Body of pancreas (tissue), 4 donors: ENCODE measurements at regions not wholly inside any gene's neighbourhood (a gene's known extent, or its start where the extent isn't known, plus 50 kb on each side); places are given as distances from the start of the nearest gene placed in this dataset.

Experiments
- ATAC-seq: fragments of 150-250 bp; one replicate; pipeline ENCODE4 v1.9.1; 2016
- DNase-seq, 4 donors: peaks; one replicate each; pipeline ENCODE4 v3.0.0-alpha.2; 2019
- H3K27ac ChIP-seq, 4 donors: fragments of 200-600 bp; sonication (generic); 1 replicate in 3 of 4; 2 replicates in 1 of 4; pipeline versions ENCODE4 v1.5.1 to v1.6.1; 2016 to 2019; ENCODE audit warnings: mild to moderate bottlenecking in 1 of 4, mixed read lengths in 1 of 4, moderate library complexity in 1 of 4
- H3K27me3 ChIP-seq, 2 donors: fragments of 200-600 bp; sonication (generic); one replicate each; pipeline ENCODE4 v1.6.0; 2016; ENCODE audit warnings: mild to moderate bottlenecking in 1 of 2
- H3K36me3 ChIP-seq, 2 donors: fragments of 200-600 bp; sonication (generic); replicated peaks in 1 of 2; 2 replicates each; pipeline ENCODE4 v1.5.1; 2016; ENCODE audit warnings: low read depth in 2 of 2; ENCODE audit not compliant: insufficient read depth in 1 of 2
- H3K4me1 ChIP-seq: fragments of 200-600 bp; sonication (generic); one replicate; pipeline ENCODE4 v1.6.0; 2016
- H3K4me3 ChIP-seq, 2 donors: fragments of 200-600 bp; sonication (generic); 1 replicate in 1 of 2; 2 replicates in 1 of 2; pipeline ENCODE4 v1.5.1; 2016 to 2019
- H3K9me3 ChIP-seq, 3 donors: fragments of 200-600 bp; sonication (generic); 1 replicate in 2 of 3; 2 replicates in 1 of 3; pipeline ENCODE4 v1.5.1; 2016
- POLR2A ChIP-seq, 3 donors: fragments of 450-650 bp; IDR thresholded peaks; one replicate each; pipeline ENCODE4 v1.6.1; 2016; ENCODE audit warnings: antibody characterized with exemption in 3 of 3, mild to moderate bottlenecking in 2 of 3
- WGBS, 2 donors: methylation state at CpG; one replicate each; pipeline ENCODE4 v1.1.5; 2017; 5-methylcytosine and 5-hydroxymethylcytosine counted together
- intact Hi-C: fragments of 100-400 bp; cut with DNase I; formaldehyde crosslinking; loops from one replicate; pipeline ENCODE4 v1.15.1; 2023
- TF ChIP-seq, protein P1 (sequence below), 7 experiments: fragments of 450-650 bp in 4 of 7; fragments of 200-600 bp in 3 of 7; sonication (generic) in 3 of 7; IDR thresholded peaks; one replicate each; pipeline ENCODE4 v1.5.1; 2016 to 2019; ENCODE audit warnings: antibody characterized with exemption in 7 of 7

DNA sequence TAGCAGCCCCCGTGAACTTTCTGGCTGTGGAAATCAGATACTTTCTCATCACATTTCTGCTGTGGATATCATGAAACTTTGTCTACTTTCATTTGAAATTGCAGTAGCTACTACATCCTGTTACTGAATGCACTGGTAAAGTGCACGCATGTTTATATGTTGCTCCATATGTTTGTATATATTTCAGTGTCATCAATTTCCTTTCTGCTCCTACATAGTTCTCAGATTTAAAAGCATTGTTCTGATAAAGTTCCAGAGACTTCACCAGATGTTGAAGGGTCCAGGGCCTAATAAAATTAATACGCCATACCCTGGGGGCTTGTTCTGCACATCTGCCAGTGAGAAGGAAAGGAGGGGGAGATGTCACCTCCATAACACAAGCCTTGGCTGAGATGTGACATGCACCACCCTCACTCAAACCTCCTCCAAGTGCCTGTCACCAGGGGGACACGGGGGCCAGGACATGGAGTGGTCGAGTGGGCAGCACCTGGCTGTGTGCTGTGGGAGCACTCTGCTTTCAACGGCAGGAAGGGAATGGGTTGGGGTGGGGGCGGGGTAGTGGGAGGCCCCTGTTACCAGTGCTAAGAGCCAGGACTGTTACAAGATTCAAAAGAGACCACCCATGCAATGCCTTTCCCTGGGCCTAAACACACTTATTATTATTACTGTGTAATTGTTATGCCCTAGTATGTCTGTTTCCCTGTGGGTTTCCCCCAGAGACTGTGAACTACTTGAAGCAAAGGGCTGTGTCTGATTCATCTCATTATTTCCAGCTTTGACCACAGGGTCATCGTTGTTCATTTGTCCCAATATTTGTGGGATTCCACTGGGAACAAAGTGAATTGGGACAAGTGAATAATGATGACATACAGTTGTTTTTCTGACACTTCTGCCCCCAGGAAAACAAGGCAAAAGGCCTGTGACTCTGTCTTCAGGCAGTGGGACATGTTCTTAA, 193.4 kb downstream of the FOXL1 start:
- Histone ChIP-seq H3K4me3 (no peak overlapping the region), H3K4me1 (no peaks in the 10 kb centered on the region), H3K27me3 (peaks cover 0 to 6% of the 10 kb centered on the region in 2 donors), H3K9me3 (no peaks in the 10 kb centered on the region), H3K27ac (no peak overlapping the region), H3K36me3 (no peaks in the 10 kb centered on the region)
- intact Hi-C loops = no loop called here
- 58 to 63% methylated on average over 8 of the region's 8 CpGs for WGBS, 2 donors
- DNase-seq = no peak
- ATAC-seq = no peak
- TF ChIP-seq, protein P1, sequence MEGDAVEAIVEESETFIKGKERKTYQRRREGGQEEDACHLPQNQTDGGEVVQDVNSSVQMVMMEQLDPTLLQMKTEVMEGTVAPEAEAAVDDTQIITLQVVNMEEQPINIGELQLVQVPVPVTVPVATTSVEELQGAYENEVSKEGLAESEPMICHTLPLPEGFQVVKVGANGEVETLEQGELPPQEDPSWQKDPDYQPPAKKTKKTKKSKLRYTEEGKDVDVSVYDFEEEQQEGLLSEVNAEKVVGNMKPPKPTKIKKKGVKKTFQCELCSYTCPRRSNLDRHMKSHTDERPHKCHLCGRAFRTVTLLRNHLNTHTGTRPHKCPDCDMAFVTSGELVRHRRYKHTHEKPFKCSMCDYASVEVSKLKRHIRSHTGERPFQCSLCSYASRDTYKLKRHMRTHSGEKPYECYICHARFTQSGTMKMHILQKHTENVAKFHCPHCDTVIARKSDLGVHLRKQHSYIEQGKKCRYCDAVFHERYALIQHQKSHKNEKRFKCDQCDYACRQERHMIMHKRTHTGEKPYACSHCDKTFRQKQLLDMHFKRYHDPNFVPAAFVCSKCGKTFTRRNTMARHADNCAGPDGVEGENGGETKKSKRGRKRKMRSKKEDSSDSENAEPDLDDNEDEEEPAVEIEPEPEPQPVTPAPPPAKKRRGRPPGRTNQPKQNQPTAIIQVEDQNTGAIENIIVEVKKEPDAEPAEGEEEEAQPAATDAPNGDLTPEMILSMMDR (IDR thresholded peaks at IDR 0.05) = no peak
- TF ChIP-seq POLR2A (IDR thresholded peaks at IDR 0.05) = no peak

GRCh38 chr16:86772671-86773353, 194.5 kb downstream of the FOXL1 start:
- DNase-seq = no peak
- Histone ChIP-seq H3K27me3 (peaks cover 0 to 6% of the 10 kb centered on the region in 2 donors), H3K27ac (no peak overlapping the region), H3K4me3 (no peak overlapping the region), H3K36me3 (no peaks in the 10 kb centered on the region), H3K9me3 (no peaks in the 10 kb centered on the region), H3K4me1 (no peaks in the 10 kb centered on the region)
- no peak for ATAC-seq
- intact Hi-C loops = no loop called here
- WGBS, 2 donors = 48 to 57% methylated on average over 13 to 16 of the region's 16 CpGs
- TF ChIP-seq, protein P1 (IDR thresholded peaks at IDR 0.05) = no peak
- no peak for TF ChIP-seq POLR2A (IDR thresholded peaks at IDR 0.05)

DNA sequence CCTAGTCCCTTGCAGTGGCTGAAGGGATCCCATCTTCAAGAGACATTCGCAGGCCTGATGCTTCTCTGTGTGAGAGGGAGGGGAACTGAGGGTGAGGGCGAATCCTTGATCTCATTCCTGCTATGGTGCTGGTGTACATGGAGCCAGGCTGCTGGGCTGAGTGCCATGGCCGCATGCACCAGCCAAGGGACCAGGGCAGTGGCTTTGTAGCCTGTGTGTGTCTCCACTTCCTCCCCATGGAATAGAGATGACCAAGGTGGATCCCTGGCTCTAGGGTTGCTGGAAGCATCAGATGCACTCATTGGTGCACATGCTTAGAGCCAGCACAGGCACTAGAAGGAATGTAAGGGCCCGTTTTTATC, 195.0 kb downstream of the FOXL1 start:
- no peaks in the 10 kb centered on the region for H3K9me3 ChIP-seq
- TF ChIP-seq, protein P1 (IDR thresholded peaks at IDR 0.05) = no peak
- TF ChIP-seq POLR2A (IDR thresholded peaks at IDR 0.05) = no peak
- H3K4me3 ChIP-seq = no peak overlapping the region
- peaks cover 0 to 6% of the 10 kb centered on the region in 2 donors for H3K27me3 ChIP-seq
- no peaks in the 10 kb centered on the region for H3K4me1 ChIP-seq
- no peak for DNase-seq
- WGBS, 2 donors = 45 to 61% methylated on average over 4 of the region's 4 CpGs
- intact Hi-C loops = no loop called here
- no peaks in the 10 kb centered on the region for H3K36me3 ChIP-seq
- ATAC-seq = no peak
- H3K27ac ChIP-seq = no peak overlapping the region

- ATAC-seq (no peak), DNase-seq (no peak)
- intact Hi-C loops = no loop called here
- Histone ChIP-seq H3K27ac (no peak overlapping the region), H3K36me3 (no peaks in the 10 kb centered on the region), H3K4me1 (no peaks in the 10 kb centered on the region), H3K9me3 (no peaks in the 10 kb centered on the region), H3K27me3 (peaks cover 0 to 6% of the 10 kb centered on the region in 2 donors), H3K4me3 (no peak overlapping the region)
- no peak for TF ChIP-seq POLR2A (IDR thresholded peaks at IDR 0.05)
- TF ChIP-seq, protein P1 (IDR thresholded peaks at IDR 0.05) = no peak
- 70 to 94% methylated on average over 12 of the region's 12 CpGs for WGBS, 2 donors
These were observed 196.6 kb downstream of the FOXL1 start for GRCh38 chr16:86774931-86775330.
